NCI-H69 (cell line): ENCODE measurements at regions not wholly inside any gene's neighbourhood (a gene's known extent, or its start where the extent isn't known, plus 50 kb on each side); places are given as distances from the start of the nearest gene placed in this dataset.

ENCODE experiments used
- DNase-seq: peaks from one replicate; lab custom pipeline; 2025; lab: John Stamatoyannopoulos, UW

- DNase-seq, result no peak
Observed at GRCh38 chr10:28058746-28059145, 59.9 kb upstream of the ODAD2 start.

GRCh38 chr10:28054228-28054860, 55.5 kb upstream of the ODAD2 start:
- DNase-seq, result no peak

GRCh38 chr10:28049286-28049685, 50.4 kb upstream of the ODAD2 start:
- no peak for DNase-seq
